VCaP (cell line): ENCODE measurements at regions not wholly inside any gene's neighbourhood (a gene's known extent, or its start where the extent isn't known, plus 50 kb on each side); places are given as distances from the start of the nearest gene placed in this dataset.

Experiments used
- H3K27ac ChIP-seq: fragments of 450-650 bp; 2 replicates; pipeline ENCODE4 v1.5.1; 2017
- TF ChIP-seq, protein P1 (sequence below): fragments of 450-650 bp; conservative IDR thresholded peaks from 2 replicates; pipeline ENCODE4 v1.5.1; 2017; ENCODE audit warnings: mild to moderate bottlenecking, moderate library complexity

DNA sequence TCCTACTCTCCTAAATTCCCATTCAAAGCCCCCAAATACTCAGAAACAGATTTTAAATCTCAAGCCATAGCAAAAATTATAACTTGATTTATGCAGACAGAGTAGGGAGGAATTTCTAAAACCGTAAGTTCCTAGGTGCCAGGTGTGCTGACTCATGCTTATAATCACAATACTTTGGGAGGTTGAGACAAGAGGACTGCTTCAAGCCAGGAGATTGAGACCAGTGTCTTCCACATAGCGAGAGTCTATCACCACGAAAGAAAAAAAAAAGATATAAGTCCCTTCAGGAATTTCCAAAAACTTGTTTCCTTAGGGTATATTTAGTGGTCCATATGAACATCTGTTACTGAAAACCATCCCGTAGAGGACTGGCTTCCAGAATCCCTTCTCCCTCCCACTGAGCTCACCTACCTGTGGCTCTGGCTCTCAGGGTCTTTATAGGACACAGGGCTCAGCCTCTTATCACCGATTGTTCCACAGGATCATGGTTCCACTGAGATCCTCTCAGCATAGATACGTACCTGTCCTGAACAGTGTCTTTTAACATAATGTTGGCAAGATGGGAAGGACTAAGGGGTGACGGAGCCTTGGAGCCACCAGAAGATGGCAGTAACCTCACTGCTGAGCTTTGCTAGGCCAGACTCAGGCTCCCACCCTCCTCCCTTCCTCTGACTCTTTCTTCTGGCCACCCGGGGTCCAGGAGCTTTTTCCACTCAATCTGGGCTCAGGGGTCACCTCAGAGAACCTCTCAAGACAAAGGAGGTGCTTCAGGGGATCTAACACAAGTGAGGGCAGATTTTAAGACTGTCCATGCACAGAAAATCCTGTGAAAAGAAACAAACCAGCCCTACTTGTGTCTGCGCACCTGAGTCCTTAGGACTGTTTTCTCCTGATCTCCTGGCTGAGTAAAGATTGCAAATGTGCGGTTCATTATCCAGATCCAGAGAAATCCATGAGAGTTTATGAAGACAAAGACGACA is 117.5 kb upstream of the TOP3B start:
- TF ChIP-seq, protein P1, sequence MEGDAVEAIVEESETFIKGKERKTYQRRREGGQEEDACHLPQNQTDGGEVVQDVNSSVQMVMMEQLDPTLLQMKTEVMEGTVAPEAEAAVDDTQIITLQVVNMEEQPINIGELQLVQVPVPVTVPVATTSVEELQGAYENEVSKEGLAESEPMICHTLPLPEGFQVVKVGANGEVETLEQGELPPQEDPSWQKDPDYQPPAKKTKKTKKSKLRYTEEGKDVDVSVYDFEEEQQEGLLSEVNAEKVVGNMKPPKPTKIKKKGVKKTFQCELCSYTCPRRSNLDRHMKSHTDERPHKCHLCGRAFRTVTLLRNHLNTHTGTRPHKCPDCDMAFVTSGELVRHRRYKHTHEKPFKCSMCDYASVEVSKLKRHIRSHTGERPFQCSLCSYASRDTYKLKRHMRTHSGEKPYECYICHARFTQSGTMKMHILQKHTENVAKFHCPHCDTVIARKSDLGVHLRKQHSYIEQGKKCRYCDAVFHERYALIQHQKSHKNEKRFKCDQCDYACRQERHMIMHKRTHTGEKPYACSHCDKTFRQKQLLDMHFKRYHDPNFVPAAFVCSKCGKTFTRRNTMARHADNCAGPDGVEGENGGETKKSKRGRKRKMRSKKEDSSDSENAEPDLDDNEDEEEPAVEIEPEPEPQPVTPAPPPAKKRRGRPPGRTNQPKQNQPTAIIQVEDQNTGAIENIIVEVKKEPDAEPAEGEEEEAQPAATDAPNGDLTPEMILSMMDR, result no peak
- H3K27ac ChIP-seq, result no peak overlapping the region

DNA sequence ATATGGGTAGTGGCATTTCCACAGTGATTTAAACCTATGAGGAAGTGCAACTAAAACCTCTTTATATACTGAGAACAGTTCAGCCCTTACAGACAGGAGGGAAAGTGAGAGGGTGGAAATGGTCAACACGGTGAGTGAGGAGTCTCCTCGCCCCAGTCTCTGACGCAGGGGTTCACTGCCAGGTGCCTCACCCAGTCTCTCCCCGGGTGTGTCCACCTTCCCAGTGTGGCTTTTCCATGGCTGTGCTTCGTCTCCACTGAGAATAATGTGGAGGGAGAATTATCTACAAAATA is 116.6 kb upstream of the TOP3B start:
- TF ChIP-seq, protein P1, result no peak
- H3K27ac ChIP-seq, result no peak overlapping the region

DNA sequence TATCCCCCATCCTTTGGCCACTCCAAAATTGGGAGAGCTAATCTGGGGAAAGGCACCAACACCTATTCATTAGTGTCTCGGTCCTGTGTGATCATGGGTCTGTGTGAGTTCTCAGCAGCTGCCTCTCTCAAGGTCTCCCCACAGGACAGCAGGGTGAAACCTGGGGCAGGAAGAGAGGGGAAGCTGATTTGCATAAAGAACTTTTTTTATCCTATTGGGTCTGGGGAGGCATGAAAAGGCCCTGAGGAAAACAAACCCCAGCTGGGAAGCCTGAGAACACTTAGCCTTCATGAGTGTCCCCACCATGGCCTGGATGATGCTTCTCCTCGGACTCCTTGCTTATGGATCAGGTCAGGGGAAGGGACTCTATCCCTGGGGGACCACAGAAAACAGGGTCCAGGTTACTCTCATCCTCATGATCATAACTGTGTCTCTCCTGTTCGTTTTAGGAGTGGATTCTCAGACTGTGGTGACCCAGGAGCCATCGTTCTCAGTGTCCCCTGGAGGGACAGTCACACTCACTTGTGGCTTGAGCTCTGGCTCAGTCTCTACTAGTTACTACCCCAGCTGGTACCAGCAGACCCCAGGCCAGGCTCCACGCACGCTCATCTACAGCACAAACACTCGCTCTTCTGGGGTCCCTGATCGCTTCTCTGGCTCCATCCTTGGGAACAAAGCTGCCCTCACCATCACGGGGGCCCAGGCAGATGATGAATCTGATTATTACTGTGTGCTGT is 116.0 kb upstream of the TOP3B start:
- no peak overlapping the region for H3K27ac ChIP-seq
- TF ChIP-seq, protein P1, result no peak

DNA sequence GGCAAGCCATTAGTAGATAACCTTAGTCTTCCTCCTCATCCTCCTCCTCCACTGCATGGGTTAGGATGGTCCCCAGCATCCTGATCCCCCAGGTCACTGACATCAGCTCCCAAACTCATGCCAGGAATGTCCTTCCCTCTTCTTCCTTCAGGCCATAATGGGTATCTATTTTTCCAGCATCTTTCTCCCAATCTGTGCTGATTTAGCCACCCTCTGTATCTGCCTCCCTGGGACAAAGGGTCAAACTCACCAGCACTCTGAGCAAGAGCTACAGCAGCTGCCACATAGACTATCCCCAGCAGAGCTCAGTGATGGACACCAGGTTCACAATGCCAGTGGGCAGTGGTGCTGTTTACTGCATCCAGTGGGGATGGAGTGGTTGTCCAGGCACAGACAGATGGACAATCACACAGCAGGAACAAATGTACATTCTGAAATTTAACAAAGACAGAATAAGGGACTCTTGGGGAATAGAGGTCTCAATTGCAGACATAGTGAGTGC is 115.2 kb upstream of the TOP3B start:
- TF ChIP-seq, protein P1, result no peak
- no peak overlapping the region for H3K27ac ChIP-seq

DNA sequence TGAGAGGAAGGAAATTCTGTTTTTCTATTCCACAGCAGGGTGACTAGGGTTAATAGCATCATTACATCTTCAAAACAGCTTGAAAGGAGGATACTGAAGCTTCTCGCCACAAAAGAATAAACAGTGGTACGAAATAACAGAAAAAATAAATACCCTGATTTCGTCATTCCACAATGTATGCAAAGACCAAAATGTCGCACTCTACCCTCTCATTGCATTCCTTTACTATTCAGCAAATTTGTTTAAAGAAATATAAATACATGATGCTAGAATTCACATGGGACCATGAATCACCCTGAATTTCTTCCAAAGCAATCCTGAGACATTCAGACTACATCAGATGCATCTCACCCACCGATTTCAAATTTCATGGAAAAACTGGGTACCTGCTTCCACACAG is 112.3 kb upstream of the TOP3B start:
- TF ChIP-seq, protein P1, result no peak
- H3K27ac ChIP-seq, result no peak overlapping the region

DNA sequence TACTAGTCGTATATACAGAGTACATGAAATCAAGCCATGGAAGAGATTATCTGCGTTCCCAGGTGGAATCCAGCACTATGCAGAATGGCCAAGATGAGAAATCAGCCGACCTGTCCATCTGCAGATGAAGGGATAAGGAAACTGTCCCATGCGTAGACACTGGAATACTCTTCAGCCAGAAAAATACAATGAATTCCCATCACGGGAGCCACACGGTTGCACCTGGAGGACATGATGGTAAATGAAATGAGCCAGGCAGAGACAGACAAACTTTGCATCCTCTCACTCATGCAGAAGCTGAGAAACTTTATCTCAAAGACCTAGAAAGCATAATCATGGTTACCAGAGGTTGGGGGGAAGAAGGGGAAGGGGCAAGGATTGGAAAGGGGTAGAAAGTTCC is 111.9 kb upstream of the TOP3B start:
- H3K27ac ChIP-seq, result no peak overlapping the region
- TF ChIP-seq, protein P1, result no peak

DNA sequence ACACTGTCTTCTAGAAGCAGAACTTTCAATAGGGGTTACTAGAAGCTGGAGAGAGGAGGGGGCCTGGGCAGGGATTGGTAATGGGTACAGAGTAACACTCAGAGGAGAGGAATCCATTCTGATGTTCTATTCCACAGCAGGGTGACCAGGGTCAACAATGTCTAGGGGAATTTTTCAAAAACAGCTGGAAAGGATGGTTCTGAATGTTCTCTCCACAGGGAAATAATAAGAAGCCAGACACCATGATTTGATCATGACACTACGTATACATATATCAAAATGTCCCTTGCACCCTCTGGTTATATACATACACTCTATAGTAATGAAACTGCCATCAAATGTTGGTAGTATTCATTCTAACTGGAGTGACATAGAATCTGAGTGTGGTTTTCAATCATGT is 111.2 kb upstream of the TOP3B start:
- TF ChIP-seq, protein P1, result no peak
- no peak overlapping the region for H3K27ac ChIP-seq
